ENCODE measurements at regions not wholly inside any gene's neighbourhood (a gene's known extent, or its start where the extent isn't known, plus 50 kb on each side); places are given as distances from the start of the nearest gene placed in this dataset.

DNA sequence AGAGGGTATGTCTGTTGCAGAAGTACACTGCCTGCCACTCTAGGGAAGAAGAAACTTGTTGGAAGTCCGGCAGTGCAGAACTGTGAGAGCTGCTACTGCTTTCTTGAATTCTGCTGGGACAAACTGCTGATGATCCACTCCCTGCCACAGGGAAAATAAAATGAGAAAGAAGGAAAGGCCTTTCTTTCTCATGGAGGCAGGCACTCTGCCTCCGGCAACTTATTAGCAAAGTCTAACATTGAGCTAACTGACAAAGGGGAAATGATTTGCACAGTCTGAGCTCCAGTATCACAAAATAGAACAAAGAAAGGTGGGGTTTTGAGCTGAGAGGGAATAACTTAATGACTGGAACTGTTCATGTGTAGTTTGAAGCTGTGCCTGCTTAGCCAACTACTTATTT is 134.6 kb downstream of the AASDHPPT start:
- TF ChIP-seq, protein P1, sequence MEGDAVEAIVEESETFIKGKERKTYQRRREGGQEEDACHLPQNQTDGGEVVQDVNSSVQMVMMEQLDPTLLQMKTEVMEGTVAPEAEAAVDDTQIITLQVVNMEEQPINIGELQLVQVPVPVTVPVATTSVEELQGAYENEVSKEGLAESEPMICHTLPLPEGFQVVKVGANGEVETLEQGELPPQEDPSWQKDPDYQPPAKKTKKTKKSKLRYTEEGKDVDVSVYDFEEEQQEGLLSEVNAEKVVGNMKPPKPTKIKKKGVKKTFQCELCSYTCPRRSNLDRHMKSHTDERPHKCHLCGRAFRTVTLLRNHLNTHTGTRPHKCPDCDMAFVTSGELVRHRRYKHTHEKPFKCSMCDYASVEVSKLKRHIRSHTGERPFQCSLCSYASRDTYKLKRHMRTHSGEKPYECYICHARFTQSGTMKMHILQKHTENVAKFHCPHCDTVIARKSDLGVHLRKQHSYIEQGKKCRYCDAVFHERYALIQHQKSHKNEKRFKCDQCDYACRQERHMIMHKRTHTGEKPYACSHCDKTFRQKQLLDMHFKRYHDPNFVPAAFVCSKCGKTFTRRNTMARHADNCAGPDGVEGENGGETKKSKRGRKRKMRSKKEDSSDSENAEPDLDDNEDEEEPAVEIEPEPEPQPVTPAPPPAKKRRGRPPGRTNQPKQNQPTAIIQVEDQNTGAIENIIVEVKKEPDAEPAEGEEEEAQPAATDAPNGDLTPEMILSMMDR (conservative IDR thresholded peaks at IDR 0.05): no peak
- TF ChIP-seq ZFX (IDR thresholded peaks at IDR 0.05): no peak
